GM18505 (cell line): ENCODE measurements at regions not wholly inside any gene's neighbourhood (a gene's known extent, or its start where the extent isn't known, plus 50 kb on each side); places are given as distances from the start of the nearest gene placed in this dataset.

ENCODE experiments used
- ATAC-seq: cut with Tn5 transposase; IDR thresholded peaks from one replicate; pipeline ENCODE4 v1.9.1; 2021; ENCODE audit not compliant: unreplicated experiment
- POLR2A ChIP-seq: IDR thresholded peaks from 4 replicates; pipeline ENCODE4 v1.6.1; 2011; ENCODE audit warnings: borderline replicate concordance; ENCODE audit not compliant: insufficient read depth, insufficient read length; ENCODE audit errors: extremely low read depth

DNA sequence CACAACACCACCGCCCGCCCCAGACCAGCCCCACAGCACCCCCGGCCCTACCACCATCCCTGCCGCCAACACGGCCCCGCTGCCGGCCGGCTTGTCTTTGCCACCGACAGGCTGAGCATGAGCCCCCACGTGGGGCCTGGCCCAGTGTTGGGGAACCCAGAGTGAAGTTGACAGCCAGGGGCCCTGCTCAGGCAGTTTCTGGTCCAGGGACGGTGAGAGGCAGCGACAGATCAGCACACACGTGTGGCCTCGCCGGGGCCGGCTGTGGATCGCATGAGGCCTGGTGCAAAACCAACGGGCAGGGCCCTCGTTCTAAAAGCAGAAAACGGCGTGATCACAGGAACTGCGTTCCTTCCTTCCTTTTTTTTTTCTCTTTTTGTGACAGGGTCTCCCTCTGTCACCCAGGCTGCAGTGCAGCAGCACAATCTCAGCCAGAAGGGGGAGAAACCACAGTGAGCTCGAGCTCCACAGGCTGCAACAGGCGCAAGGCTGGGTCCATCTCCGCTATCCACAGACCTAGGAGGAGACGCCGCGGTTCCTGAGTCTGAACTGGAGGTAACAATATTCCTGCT lies 50.5 kb upstream of the FBRSL1 start:
- no peak for ATAC-seq
- no peak for TF ChIP-seq POLR2A

DNA sequence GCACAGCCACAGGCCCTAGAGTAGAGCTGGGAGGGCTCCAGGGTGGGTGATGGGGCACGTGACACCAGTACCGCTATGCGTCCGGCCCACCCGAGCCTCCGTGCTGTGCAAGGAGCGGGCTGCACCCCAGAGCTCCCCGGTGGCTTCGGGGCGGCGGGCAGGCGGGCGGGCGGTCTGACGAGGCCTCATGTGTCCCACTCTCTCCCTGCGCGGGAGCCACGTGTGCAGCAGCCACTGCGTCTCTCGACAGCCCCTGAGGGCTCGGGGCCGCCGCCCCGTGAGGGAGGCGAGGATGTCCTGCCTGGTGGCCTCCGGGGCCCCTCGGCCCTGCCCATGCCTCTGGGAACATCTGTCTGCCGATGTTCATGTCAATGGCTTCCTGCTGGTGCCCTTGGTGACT lies 51.2 kb upstream of the FBRSL1 start:
- TF ChIP-seq POLR2A = no peak
- no peak for ATAC-seq

DNA sequence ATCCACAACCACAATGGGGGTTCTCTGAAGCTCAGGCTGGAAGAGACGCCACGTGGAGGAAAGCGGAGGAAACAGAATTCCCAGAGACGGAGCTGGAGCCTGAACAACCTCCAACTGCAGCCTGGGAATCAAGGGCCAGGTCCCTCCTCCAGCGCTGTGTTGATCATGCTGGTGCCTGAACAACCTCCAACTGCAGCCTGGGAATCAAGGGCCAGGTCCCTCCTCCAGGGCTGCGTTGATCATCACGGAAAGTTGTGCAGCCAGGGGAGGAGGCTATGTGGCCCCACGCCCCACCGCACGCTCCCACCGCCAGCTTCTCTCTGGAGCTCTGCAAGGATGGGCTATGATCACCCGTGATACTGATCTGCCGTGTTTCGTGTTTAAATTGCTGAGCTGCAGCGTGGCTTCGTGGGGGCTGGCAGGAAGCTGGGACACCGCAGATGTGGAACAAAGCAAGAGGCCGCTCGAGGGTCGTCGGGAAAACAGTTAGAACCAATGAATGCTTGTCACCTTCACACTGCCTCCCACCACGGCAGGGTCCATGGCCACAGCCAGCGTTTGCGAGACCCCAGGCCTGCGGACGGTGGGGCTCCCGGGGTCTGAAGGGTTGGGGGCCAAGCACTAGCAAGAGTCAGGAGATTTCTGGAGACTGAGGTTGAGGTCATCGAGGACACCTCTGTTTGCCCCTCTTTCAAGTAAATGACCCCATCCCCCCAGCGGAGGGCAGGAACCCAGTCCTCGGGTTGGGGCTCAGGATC lies 51.8 kb upstream of the FBRSL1 start:
- no peak for ATAC-seq
- TF ChIP-seq POLR2A = no peak

DNA sequence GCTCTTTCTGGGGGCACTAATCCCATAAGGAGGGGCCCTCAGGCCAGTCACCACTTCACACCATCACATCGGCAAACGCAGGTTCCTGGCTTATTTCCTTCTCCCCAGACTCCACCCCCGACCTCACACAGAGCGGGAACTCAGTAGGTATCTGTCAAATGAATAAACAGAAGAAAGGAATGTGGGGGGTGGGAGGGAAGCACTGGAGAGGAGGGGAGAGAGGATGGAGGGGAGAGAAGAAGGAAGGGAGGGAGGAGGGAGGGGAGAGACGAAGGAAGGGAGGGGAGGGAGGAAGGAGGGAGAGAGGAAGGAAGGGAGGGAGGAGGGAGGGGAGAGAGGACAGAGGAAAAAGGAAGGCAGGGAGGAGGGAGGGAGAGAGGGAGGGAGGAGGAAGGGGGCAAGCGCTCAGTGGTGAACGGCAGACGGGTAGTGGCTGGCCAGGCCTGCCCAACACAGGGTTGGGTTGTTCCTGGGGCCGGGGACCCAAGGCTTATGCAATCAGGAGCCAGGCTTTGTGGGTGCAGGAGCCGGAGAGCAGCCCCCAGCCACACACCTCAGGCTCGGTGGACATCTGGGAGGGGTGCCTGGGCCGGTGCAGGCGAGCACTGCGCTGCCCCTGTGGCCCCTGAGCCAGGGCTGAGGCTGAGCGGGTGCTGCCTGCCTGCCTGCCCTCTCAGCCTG lies 52.6 kb upstream of the FBRSL1 start:
- TF ChIP-seq POLR2A = no peak
- no peak for ATAC-seq

DNA sequence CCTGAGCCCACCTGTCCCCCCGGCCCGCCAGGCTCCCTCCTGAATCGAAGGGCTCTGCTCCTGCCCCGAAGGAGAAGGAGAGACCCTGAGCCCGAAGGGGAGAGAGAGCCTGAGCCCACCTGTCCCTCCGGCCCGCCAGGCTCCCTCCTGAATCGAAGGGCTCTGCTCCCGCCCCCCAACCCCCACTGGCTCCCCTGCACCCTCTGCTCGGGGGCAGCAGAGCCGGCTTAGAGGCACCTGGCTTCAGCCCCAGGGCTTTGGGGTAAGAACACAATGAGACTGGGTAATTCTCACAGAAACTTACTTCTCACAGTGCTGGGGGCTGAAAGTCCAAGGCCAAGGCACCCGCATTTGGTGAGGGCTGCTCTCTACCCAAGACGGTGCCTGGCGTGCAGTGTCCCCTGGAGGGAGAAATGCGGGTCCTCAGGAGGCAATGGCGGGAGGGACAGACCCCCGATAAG lies 53.1 kb upstream of the FBRSL1 start:
- ATAC-seq = no peak
- no peak for TF ChIP-seq POLR2A

DNA sequence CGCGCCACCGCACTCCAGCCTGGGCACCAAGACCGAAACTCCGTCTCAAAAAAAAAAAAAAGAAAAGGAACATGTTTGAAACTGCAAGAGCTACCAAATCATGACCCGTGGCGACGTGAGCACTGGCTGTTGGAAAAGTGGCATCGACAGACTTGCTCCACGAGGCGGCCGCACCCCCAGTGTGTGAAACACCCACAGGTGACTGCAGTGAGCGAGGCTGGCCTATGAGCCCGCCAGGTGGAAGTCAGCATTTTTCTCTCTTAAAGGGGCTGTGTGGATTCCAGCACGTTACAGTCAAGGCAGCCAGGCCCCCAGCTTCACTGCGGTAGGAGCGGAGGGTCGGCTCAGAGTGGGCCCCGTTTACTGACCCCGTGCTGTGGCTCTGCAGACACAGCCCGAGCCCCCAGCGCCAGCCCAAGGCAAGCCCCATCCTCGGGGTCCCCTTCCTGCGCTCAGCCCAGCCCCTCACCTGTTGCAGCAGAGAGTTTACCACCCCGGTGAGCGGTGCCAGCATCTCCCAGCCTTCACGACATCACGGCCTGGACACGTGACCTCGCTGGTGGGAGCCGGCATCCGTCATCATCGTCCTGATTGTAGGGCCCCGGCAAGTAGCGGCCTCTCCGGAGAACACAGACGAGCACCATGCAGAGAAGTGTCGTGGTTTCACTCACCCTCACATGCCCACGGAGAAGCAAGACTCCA lies 54.3 kb upstream of the FBRSL1 start:
- ATAC-seq = no peak
- no peak for TF ChIP-seq POLR2A

DNA sequence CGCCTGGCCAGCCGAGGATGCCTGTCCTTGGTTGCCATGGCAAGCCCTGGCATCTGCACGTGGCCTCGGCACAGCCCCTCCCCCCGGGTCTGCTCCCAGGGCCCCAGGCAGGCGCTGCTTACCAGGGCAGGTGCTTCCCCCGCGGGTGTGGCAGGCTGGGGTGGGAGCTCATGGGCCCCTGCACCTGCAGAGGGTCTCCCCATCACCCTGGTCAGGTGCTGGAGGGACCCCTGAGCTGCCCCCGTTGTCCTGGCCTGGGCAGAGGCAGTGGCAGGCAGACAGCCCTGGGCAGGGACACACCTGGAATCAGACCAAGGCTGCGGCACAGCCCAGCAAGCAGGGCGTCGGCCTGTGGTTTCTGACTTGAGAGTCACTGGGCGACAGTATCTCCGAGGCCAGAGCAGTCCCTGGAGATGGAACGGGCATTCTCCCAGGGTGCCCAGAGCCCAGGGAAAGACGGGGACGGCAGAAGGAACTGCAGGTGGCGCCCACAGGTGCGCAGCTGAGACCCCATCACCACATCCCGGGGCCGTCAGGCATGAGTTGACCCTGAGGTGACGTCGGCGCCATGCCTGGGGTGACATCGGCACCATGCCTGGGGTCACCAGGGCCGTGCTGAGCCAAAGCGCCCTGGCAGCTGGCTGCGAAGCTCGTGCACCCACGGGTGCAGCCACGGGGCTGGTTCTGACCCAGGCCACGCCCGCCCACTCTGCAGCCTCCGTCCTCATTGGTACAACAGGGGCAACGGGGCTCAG lies 56.1 kb upstream of the FBRSL1 start:
- ATAC-seq = no peak

DNA sequence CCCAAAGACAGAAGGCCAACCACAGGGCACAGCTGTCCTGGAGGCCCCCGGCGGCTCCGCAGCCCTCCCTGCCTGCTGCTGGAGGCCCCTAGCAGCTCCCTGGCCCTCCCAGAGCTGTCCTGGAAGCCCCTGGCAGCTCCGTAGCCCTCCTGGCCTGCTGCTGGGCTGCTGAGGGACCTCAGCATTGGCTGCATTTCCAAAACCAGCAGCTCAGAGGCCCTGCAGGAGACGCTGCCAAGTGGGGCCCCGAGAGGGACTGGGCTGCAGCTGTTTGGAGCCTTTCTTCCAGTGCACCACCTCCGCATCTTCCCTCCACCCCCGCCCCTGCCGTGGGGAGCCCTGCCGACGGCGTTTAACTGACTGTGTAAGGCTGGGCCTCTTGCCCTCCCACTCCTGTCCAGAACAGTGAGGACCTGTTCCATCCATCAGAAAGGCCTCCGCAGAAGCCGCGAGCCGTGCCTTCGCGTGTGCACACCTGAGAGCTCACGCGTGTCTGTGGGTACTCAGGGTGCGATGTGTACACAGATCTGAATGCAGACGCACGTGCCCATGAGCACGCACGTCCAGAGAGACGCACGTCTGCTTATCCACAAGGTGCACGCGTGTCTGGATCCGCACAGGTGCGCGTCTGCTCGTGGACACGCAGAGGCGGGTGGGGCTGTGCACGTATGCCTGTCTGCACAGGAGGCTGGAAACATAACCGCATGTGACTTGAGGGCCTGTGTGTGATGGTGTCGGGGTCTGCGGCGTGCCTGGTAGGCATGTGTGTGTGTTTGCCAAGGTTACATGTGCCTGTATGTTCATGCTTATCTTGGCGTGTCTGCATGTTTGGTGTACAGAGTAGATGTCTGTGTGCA lies 57.0 kb upstream of the FBRSL1 start:
- ATAC-seq = no peak
- TF ChIP-seq POLR2A = no peak

More for the DNA sequence above, 56.1 kb upstream of the FBRSL1 start:
- TF ChIP-seq POLR2A = no peak

DNA sequence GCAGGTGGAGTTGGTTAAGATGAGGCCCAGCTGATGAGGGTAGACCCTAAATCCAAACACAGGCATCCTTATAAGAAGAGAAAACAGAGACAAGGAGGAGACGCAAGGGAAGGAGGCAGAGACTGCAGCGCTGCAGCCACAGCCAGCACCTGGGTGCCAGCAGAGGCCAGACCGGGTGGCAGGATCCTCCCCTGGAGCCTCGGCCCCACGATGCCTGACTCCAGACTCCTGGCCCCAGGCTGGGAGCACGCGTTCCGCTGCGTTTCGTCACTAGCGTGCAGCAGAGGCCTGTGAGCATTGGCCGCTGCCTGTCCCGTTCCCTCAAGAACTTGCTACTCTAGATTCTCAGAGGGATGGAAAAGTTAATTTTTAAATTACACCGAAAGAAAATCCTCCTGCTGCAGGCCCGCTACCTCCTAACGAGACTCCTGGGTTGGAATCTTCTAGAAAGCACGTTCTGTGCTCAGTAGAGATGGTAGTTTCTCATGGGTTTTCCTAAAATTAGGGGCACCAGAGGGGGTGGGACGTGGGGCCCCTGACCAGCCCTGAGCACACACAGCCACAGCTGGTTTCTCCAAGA lies 57.7 kb upstream of the FBRSL1 start:
- ATAC-seq = no peak

DNA sequence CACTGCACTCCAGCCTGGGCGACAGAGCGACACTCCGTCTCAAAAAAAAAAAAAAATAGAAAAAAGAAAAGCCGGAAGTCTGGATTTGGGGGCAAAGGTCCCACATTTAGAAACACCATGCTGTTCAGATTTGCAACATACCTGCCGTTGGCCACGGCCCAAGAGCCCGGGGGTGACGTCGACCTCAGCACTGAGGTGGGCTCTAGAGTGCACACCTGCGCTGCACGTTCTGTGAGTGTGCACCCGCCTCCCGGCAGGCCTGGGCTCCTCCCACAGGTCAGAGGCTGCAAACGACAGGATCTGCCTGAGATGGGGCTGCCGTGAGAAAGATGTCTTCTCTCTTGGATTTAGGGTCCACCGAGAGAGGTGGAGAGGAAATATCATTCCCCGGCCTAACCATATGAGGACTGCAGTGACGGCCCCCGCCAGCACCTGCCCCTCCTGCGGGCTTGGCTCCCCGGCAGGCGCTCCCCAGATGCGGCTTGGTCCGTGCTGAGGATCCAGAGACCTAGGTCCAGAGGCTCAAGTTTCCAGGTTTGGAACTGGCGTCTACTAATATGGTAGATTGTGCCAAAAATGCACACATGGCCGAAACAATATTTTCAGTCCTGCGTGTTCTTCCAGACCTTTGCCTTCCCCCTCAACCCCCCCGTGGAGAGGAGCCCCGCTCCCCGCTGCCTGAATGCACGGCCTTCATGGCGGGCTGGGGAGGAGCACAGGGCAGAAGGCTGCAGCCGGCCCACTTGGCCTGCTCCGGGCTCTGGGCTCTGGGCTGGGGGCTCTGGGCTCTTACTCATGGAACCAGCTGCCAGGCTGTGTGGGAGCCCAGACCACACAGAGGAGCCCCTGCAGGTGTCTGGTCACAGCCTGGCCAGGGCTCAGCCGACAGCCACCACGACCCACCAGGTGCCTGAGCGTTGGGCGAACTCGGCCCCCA lies 58.8 kb upstream of the FBRSL1 start:
- ATAC-seq = no peak
- TF ChIP-seq POLR2A = no peak

More for the DNA sequence above, 57.7 kb upstream of the FBRSL1 start:
- TF ChIP-seq POLR2A = no peak

DNA sequence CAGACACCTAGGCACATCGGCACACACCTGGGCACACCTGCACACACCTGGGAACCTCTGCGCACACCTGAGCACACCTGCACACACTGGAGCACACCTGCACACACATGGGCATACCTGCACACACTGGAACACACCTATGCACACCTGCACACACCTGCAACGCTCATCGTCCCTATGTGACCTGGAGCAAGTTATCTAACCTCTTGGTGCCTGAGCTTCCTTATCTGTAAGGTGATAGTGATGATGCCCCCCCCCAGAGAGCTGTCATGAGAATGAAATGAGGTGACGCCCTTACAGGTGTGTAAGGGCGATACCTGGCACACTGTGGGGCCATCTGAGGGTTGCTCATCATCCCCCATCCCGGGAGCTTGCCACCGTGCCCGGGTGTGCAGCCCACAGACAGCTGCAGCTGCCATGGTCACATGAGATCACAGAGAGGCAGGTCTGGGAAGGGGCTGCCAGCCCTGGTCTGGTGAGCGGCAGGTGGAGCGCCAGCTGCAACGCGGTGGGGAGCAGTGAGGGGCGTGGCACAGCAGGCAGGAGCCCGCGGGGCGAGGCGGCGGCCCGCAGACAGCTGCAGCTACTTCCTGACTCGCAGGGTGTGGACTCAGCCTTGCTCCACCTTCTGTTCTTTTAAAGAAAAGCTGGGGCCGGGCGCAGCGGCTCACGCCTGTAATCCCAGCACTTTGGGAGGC lies 59.9 kb upstream of the FBRSL1 start:
- no peak for TF ChIP-seq POLR2A
- peak; percentile 49 for ATAC-seq

DNA sequence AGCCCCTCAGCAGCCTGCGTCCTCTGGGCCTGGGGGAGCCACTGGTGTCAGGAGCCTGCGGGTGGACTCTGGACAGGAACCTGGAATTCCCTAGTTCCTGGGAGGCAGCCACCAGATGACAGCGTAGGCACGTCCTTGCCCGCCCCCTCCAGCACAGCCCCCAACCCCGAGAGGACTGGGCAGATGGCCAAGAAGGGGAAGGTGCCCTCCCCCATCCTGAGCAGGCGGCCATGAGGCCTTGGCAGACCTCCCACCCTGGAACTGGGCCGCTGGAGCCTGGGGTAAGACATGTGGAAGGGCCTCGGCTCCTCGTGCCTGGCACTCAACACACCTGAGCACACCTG lies 60.4 kb upstream of the FBRSL1 start:
- TF ChIP-seq POLR2A = no peak
- ATAC-seq = no peak
